ENCODE measurements at regions not wholly inside any gene's neighbourhood (a gene's known extent, or its start where the extent isn't known, plus 50 kb on each side); places are given as distances from the start of the nearest gene placed in this dataset.

- DNase-seq = no peak
These were observed 382.7 kb upstream of the RNF32 start for GRCh38 chr7:156257904-156258303.

- no peak for DNase-seq
These were observed 384.9 kb upstream of the RNF32 start for GRCh38 chr7:156255635-156256034.

- DNase-seq = no peak
These were observed 388.7 kb upstream of the RNF32 start for GRCh38 chr7:156251861-156252260.

- DNase-seq = no peak
These were observed 400.0 kb upstream of the RNF32 start for GRCh38 chr7:156240532-156240931.

GRCh38 chr7:156238366-156239133 lies 402.0 kb upstream of the RNF32 start:
- DNase-seq = no peak

GRCh38 chr7:156237614-156238013 lies 403.0 kb upstream of the RNF32 start:
- no peak for DNase-seq

GRCh38 chr7:156236936-156237599 lies 403.5 kb upstream of the RNF32 start:
- DNase-seq = no peak

- DNase-seq = no peak
These were observed 404.2 kb upstream of the RNF32 start for GRCh38 chr7:156236181-156236889.

GRCh38 chr7:156234666-156235494 lies 405.7 kb upstream of the RNF32 start:
- no peak for DNase-seq

- DNase-seq = no peak
These were observed 406.4 kb upstream of the RNF32 start for GRCh38 chr7:156234192-156234591.

- DNase-seq = no peak
These were observed 407.5 kb upstream of the RNF32 start for GRCh38 chr7:156232931-156233705.

GRCh38 chr7:156230576-156230975 lies 410.0 kb upstream of the RNF32 start:
- DNase-seq = no peak

- DNase-seq = no peak
These were observed 412.6 kb upstream of the SHH start for GRCh38 chr7:156224833-156225225.

GRCh38 chr7:156223935-156224832 lies 411.9 kb upstream of the SHH start:
- no peak for DNase-seq

- no peak for DNase-seq
These were observed 410.3 kb upstream of the SHH start for GRCh38 chr7:156222611-156223010.

- DNase-seq = no peak
These were observed 409.9 kb upstream of the SHH start for GRCh38 chr7:156222151-156222550.

- DNase-seq = no peak
These were observed 408.4 kb upstream of the SHH start for GRCh38 chr7:156220701-156221100.

- no peak for DNase-seq
These were observed 407.9 kb upstream of the SHH start for GRCh38 chr7:156220078-156220605.

GRCh38 chr7:156219307-156220077 lies 407.2 kb upstream of the SHH start:
- no peak for DNase-seq
